Gastroesophageal sphincter (tissue), 4 donors: ENCODE measurements at regions not wholly inside any gene's neighbourhood (a gene's known extent, or its start where the extent isn't known, plus 50 kb on each side); places are given as distances from the start of the nearest gene placed in this dataset.

ENCODE experiments used
- ATAC-seq: fragments of 150-250 bp; one replicate; pipeline ENCODE4 v1.9.1; 2016; ENCODE audit warnings: mild to moderate bottlenecking, moderate library complexity
- H3K27ac ChIP-seq, 4 donors: fragments of 200-600 bp; sonication (generic) in 3 of 4; 1 replicate in 3 of 4; 2 replicates in 1 of 4; pipeline ENCODE4 v1.5.1; 2016 to 2019
- H3K27me3 ChIP-seq: fragments of 200-600 bp; sonication (generic); one replicate; pipeline ENCODE4 v1.5.1; 2019
- H3K36me3 ChIP-seq, 2 donors: fragments of 200-600 bp; sonication (generic); one replicate each; pipeline ENCODE4 v1.5.1; 2019; ENCODE audit warnings: control low read depth in 1 of 2
- H3K4me1 ChIP-seq, 3 donors: fragments of 200-600 bp; sonication (generic); 1 replicate in 2 of 3; 2 replicates in 1 of 3; pipeline ENCODE4 v1.5.1; 2016 to 2019; ENCODE audit warnings: control low read depth in 2 of 3
- H3K4me3 ChIP-seq, 2 donors: fragments of 200-600 bp; sonication (generic); one replicate each; pipeline ENCODE4 v1.5.1; 2019; ENCODE audit warnings: mild to moderate bottlenecking in 1 of 2, moderate library complexity in 1 of 2
- H3K9me3 ChIP-seq, 3 donors: fragments of 200-600 bp; sonication (generic); one replicate each; pipeline ENCODE4 v1.5.1; 2017 to 2019; ENCODE audit warnings: control low read depth in 2 of 3
- CTCF ChIP-seq, 4 experiments: fragments of 200-600 bp in 2 of 4; fragments of 450-650 bp in 2 of 4; sonication (generic) in 1 of 4; IDR thresholded peaks; one replicate each; pipeline ENCODE4 v1.5.1; 2017 to 2019; ENCODE audit warnings: antibody characterized with exemption in 4 of 4, mild to moderate bottlenecking in 2 of 4, moderate library complexity in 2 of 4
- EP300 ChIP-seq: sonication (generic); formaldehyde crosslinking; IDR thresholded peaks from one replicate; pipeline ENCODE4 v1.6.1; 2017; ENCODE audit warnings: antibody characterized with exemption, mild to moderate bottlenecking
- POLR2A ChIP-seq, 2 donors: fragments of 450-650 bp; IDR thresholded peaks; one replicate each; pipeline ENCODE4 v1.6.1; 2017; ENCODE audit warnings: antibody characterized with exemption in 2 of 2, mild to moderate bottlenecking in 2 of 2, moderate library complexity in 1 of 2
- POLR2AphosphoS5 ChIP-seq: sonication (generic); formaldehyde crosslinking; IDR thresholded peaks from one replicate; pipeline ENCODE4 v1.6.1; 2017; ENCODE audit warnings: antibody characterized with exemption
- WGBS, 2 donors: methylation state at CpG; one replicate each; pipeline ENCODE4 v1.1.5; 2018; ENCODE audit warnings: low coverage in 1 of 2; 5-methylcytosine and 5-hydroxymethylcytosine counted together

GRCh38 chr18:77397056-77397455, 147.4 kb downstream of the GALR1 start:
- TF ChIP-seq POLR2A (IDR thresholded peaks at IDR 0.05): no peak
- no peaks in the 10 kb centered on the region for H3K4me1 ChIP-seq
- no peaks in the 10 kb centered on the region for H3K36me3 ChIP-seq
- no peaks in the 10 kb centered on the region for H3K9me3 ChIP-seq
- H3K4me3 ChIP-seq: no peak overlapping the region
- WGBS, 2 donors: 59 to 86% methylated on average over 2 to 6 of the region's 6 CpGs
- peaks cover 9% of the 10 kb centered on the region for H3K27me3 ChIP-seq
- no peak for ATAC-seq
- H3K27ac ChIP-seq: no peak overlapping the region

- no peak for TF ChIP-seq POLR2AphosphoS5
- TF ChIP-seq CTCF (IDR thresholded peaks at IDR 0.05): no peak
- TF ChIP-seq EP300: no peak
- no peak for TF ChIP-seq POLR2A (IDR thresholded peaks at IDR 0.05)
- no peak for ATAC-seq
- no peaks in the 10 kb centered on the region for H3K4me1 ChIP-seq
- H3K27ac ChIP-seq: no peak overlapping the region
- no peak overlapping the region for H3K4me3 ChIP-seq
- H3K27me3 ChIP-seq: peaks cover 9% of the 10 kb centered on the region
- no peaks in the 10 kb centered on the region for H3K36me3 ChIP-seq
- H3K9me3 ChIP-seq: no peaks in the 10 kb centered on the region
- 47 to 52% methylated on average over 3 to 4 of the region's 4 CpGs for WGBS, 2 donors
These were observed 148.0 kb downstream of the GALR1 start for GRCh38 chr18:77397617-77398016.

- Histone ChIP-seq H3K27ac (no peak overlapping the region), H3K27me3 (peaks cover 9% of the 10 kb centered on the region), H3K9me3 (no peaks in the 10 kb centered on the region), H3K4me1 (no peaks in the 10 kb centered on the region), H3K4me3 (no peak overlapping the region), H3K36me3 (no peaks in the 10 kb centered on the region)
- no peak for ATAC-seq
- TF ChIP-seq POLR2AphosphoS5: no peak
- TF ChIP-seq EP300: no peak
- no peak for TF ChIP-seq CTCF (IDR thresholded peaks at IDR 0.05)
- TF ChIP-seq POLR2A (IDR thresholded peaks at IDR 0.05): no peak
- 90% methylated on average over 2 of the region's 5 CpGs; no CpG with 5 or more reads in 1 of the 2 donors for WGBS, 2 donors
These were observed 150.9 kb downstream of the GALR1 start for GRCh38 chr18:77400561-77400960.

GRCh38 chr18:77401173-77401572, 151.5 kb downstream of the GALR1 start:
- no peak overlapping the region for H3K4me3 ChIP-seq
- no peak for ATAC-seq
- no peaks in the 10 kb centered on the region for H3K36me3 ChIP-seq
- no peak overlapping the region for H3K27ac ChIP-seq
- H3K9me3 ChIP-seq: no peaks in the 10 kb centered on the region
- TF ChIP-seq POLR2AphosphoS5 (no peak), CTCF (IDR thresholded peaks at IDR 0.05) (no peak), EP300 (no peak), POLR2A (IDR thresholded peaks at IDR 0.05) (no peak)
- peaks cover 9% of the 10 kb centered on the region for H3K27me3 ChIP-seq
- H3K4me1 ChIP-seq: no peaks in the 10 kb centered on the region
- WGBS, 2 donors: 71% methylated on average over 3 of the region's 9 CpGs; no CpG with 5 or more reads in 1 of the 2 donors

- no peak overlapping the region for H3K4me3 ChIP-seq
- H3K27me3 ChIP-seq: peaks cover 9% of the 10 kb centered on the region
- no peak for TF ChIP-seq CTCF (IDR thresholded peaks at IDR 0.05)
- TF ChIP-seq POLR2AphosphoS5: no peak
- H3K36me3 ChIP-seq: no peaks in the 10 kb centered on the region
- ATAC-seq: no peak
- no peak overlapping the region for H3K27ac ChIP-seq
- H3K4me1 ChIP-seq: no peaks in the 10 kb centered on the region
- no peaks in the 10 kb centered on the region for H3K9me3 ChIP-seq
- WGBS, 2 donors: 71 to 100% methylated on average over 1 to 5 of the region's 14 CpGs
These were observed 154.4 kb downstream of the GALR1 start for GRCh38 chr18:77403969-77404535.
